DND-41 (cell line): ENCODE measurements at regions not wholly inside any gene's neighbourhood (a gene's known extent, or its start where the extent isn't known, plus 50 kb on each side); places are given as distances from the start of the nearest gene placed in this dataset.

Experiments
- CTCF ChIP-seq: IDR thresholded peaks from 2 replicates; pipeline ENCODE4 v1.5.1; 2012; ENCODE audit warnings: borderline replicate concordance, low read length, moderate library complexity, mild to moderate bottlenecking; ENCODE audit not compliant: poor library complexity, severe bottlenecking; ENCODE audit errors: extremely low read depth
- EZH2 ChIP-seq: IDR thresholded peaks from 3 replicates; pipeline ENCODE4 v1.6.1; 2012; ENCODE audit warnings: borderline replicate concordance, low read depth, mild to moderate bottlenecking, moderate library complexity, low read length, inconsistent platforms; ENCODE audit not compliant: severe bottlenecking

DNA sequence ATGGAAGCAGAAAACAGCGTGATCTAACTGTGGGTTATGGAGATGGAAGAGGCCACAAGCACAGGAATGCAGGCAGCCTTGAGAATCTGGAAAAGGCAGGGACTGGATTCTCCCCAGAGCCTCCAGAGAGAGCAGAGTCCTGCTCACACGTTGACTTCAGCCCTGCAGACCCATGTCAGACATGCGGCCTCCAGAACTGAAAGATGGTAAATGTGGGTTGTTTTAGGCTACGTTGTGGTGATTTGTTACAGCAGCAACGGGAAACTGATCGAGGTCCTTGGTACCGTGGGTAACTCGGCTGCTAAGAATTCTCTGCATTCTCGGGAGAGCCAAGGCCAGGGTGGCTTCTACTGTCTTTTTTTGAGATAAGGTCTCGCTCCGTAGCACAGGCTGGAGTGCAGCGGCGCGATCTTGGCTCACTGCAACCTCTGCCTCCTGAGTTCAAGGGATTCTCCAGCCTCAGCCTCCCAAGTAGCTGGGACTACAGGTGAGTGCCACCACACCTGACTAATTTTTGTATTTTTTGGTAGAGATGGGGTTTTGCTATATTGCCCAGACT is 97.1 kb downstream of the ACKR3 start:
- TF ChIP-seq CTCF (no peak), EZH2 (no peak)
